ENCODE measurements at regions not wholly inside any gene's neighbourhood (a gene's known extent, or its start where the extent isn't known, plus 50 kb on each side); places are given as distances from the start of the nearest gene placed in this dataset.

- Histone ChIP-seq H3K36me3 (no peaks in the 10 kb centered on the region), H3K9me3 (no peaks in the 10 kb centered on the region), H3K27me3 (no peaks in the 10 kb centered on the region), H3K27ac (no peak overlapping the region), H3K4me1 (no peaks in the 10 kb centered on the region), H3K4me3 (no peak overlapping the region)
- no peak for TF ChIP-seq POLR2A (IDR thresholded peaks at IDR 0.05)
- TF ChIP-seq, protein P1, sequence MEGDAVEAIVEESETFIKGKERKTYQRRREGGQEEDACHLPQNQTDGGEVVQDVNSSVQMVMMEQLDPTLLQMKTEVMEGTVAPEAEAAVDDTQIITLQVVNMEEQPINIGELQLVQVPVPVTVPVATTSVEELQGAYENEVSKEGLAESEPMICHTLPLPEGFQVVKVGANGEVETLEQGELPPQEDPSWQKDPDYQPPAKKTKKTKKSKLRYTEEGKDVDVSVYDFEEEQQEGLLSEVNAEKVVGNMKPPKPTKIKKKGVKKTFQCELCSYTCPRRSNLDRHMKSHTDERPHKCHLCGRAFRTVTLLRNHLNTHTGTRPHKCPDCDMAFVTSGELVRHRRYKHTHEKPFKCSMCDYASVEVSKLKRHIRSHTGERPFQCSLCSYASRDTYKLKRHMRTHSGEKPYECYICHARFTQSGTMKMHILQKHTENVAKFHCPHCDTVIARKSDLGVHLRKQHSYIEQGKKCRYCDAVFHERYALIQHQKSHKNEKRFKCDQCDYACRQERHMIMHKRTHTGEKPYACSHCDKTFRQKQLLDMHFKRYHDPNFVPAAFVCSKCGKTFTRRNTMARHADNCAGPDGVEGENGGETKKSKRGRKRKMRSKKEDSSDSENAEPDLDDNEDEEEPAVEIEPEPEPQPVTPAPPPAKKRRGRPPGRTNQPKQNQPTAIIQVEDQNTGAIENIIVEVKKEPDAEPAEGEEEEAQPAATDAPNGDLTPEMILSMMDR (IDR thresholded peaks at IDR 0.05): no peak
- no peak for TF ChIP-seq POLR2AphosphoS5 (IDR thresholded peaks at IDR 0.05; ENCODE audit: insufficient read depth in 1 of 2, low read depth in 1 of 2)
- no peak for DNase-seq (ENCODE audit: extremely low spot score in 2 of 2)
- intact Hi-C loops (cut with DNase I): no loop called here
Measured at GRCh38 chr13:90947976-90948375, 399.5 kb upstream of the MIR17HG start.

- DNase-seq (ENCODE audit: extremely low spot score in 2 of 2): no peak
- Histone ChIP-seq H3K9me3 (no peaks in the 10 kb centered on the region), H3K4me1 (no peaks in the 10 kb centered on the region), H3K4me3 (no peak overlapping the region), H3K27me3 (no peaks in the 10 kb centered on the region), H3K36me3 (no peaks in the 10 kb centered on the region), H3K27ac (no peak overlapping the region)
- TF ChIP-seq, protein P1 (IDR thresholded peaks at IDR 0.05): no peak
- TF ChIP-seq POLR2A (IDR thresholded peaks at IDR 0.05): no peak
- no peak for TF ChIP-seq POLR2AphosphoS5 (IDR thresholded peaks at IDR 0.05; ENCODE audit: insufficient read depth in 1 of 2, low read depth in 1 of 2)
- intact Hi-C loops (cut with DNase I): no loop called here
Measured at GRCh38 chr13:90950160-90950559, 397.3 kb upstream of the MIR17HG start.

GRCh38 chr13:90951663-90952062 lies 395.8 kb upstream of the MIR17HG start:
- intact Hi-C loops (cut with DNase I): no loop called here
- no peaks in the 10 kb centered on the region for H3K27me3 ChIP-seq
- no peaks in the 10 kb centered on the region for H3K9me3 ChIP-seq
- no peak overlapping the region for H3K4me3 ChIP-seq
- no peak for DNase-seq (ENCODE audit: extremely low spot score in 2 of 2)
- H3K4me1 ChIP-seq: no peaks in the 10 kb centered on the region
- TF ChIP-seq, protein P1 (IDR thresholded peaks at IDR 0.05): no peak
- TF ChIP-seq POLR2AphosphoS5 (IDR thresholded peaks at IDR 0.05; ENCODE audit: insufficient read depth in 1 of 2, low read depth in 1 of 2) (no peak), POLR2A (IDR thresholded peaks at IDR 0.05) (no peak)
- no peaks in the 10 kb centered on the region for H3K36me3 ChIP-seq
- H3K27ac ChIP-seq: no peak overlapping the region

- Histone ChIP-seq H3K4me3 (no peak overlapping the region), H3K27ac (no peak overlapping the region), H3K4me1 (no peaks in the 10 kb centered on the region), H3K9me3 (no peaks in the 10 kb centered on the region), H3K27me3 (no peaks in the 10 kb centered on the region), H3K36me3 (no peaks in the 10 kb centered on the region)
- TF ChIP-seq, protein P1 (IDR thresholded peaks at IDR 0.05): no peak
- TF ChIP-seq POLR2AphosphoS5 (IDR thresholded peaks at IDR 0.05; ENCODE audit: insufficient read depth in 1 of 2, low read depth in 1 of 2) (no peak), POLR2A (IDR thresholded peaks at IDR 0.05) (no peak)
- DNase-seq (ENCODE audit: extremely low spot score in 2 of 2): no peak
- intact Hi-C loops (cut with DNase I): no loop called here
Measured at GRCh38 chr13:90952326-90952725, 395.2 kb upstream of the MIR17HG start.

- Histone ChIP-seq H3K36me3 (no peaks in the 10 kb centered on the region), H3K27me3 (no peaks in the 10 kb centered on the region), H3K4me3 (no peak overlapping the region), H3K4me1 (no peaks in the 10 kb centered on the region), H3K27ac (no peak overlapping the region), H3K9me3 (no peaks in the 10 kb centered on the region)
- no peak for DNase-seq (ENCODE audit: extremely low spot score in 2 of 2)
- intact Hi-C loops (cut with DNase I): no loop called here
- no peak for TF ChIP-seq POLR2A (IDR thresholded peaks at IDR 0.05)
- no peak for TF ChIP-seq POLR2AphosphoS5 (IDR thresholded peaks at IDR 0.05; ENCODE audit: insufficient read depth in 1 of 2, low read depth in 1 of 2)
- TF ChIP-seq, protein P1 (IDR thresholded peaks at IDR 0.05): no peak
Measured at GRCh38 chr13:90954605-90955195, 392.8 kb upstream of the MIR17HG start.

Data from vagina (tissue), 2 donors.